Osteoblast (primary cell): ENCODE measurements at regions not wholly inside any gene's neighbourhood (a gene's known extent, or its start where the extent isn't known, plus 50 kb on each side); places are given as distances from the start of the nearest gene placed in this dataset.

Experiments used
- DNase-seq: peaks from one replicate; pipeline ENCODE4 v3.0.0; 2011; ENCODE audit warnings: low spot score, mixed read lengths; ENCODE audit not compliant: insufficient read length; ENCODE audit errors: missing footprints
- H2AFZ ChIP-seq: 2 replicates; pipeline ENCODE4 v1.6.0; 2011; ENCODE audit warnings: mild to moderate bottlenecking, low read length
- H3K27ac ChIP-seq: 2 replicates; pipeline ENCODE4 v1.5.1; 2011; ENCODE audit warnings: mild to moderate bottlenecking, low read depth, low read length, moderate library complexity
- H3K27me3 ChIP-seq: 2 replicates; pipeline ENCODE4 v1.6.0; 2012; ENCODE audit warnings: mild to moderate bottlenecking, control low read depth, inconsistent platforms, low read length, moderate library complexity; ENCODE audit not compliant: insufficient read depth
- H3K36me3 ChIP-seq: 2 replicates; pipeline ENCODE4 v1.5.1; 2011; ENCODE audit warnings: mild to moderate bottlenecking, low read length, control low read depth, moderate library complexity; ENCODE audit not compliant: insufficient read depth
- H3K4me1 ChIP-seq: 2 replicates; pipeline ENCODE4 v1.5.1; 2011; ENCODE audit warnings: mild to moderate bottlenecking, low read length, control low read depth, moderate library complexity; ENCODE audit not compliant: insufficient read depth
- H3K4me2 ChIP-seq: 2 replicates; pipeline ENCODE4 v1.6.0; 2011; ENCODE audit warnings: mild to moderate bottlenecking, low read length; ENCODE audit not compliant: insufficient read depth
- H3K4me3 ChIP-seq: fragments of 200-600 bp; sonication (generic); 3 replicates; pipeline ENCODE4 v1.5.1; 2012; ENCODE audit warnings: mild to moderate bottlenecking, low read length, inconsistent platforms; ENCODE audit not compliant: insufficient read depth
- H3K79me2 ChIP-seq: 2 replicates; pipeline ENCODE4 v1.6.0; 2012; ENCODE audit warnings: mild to moderate bottlenecking, low read length, control low read depth, inconsistent platforms; ENCODE audit not compliant: insufficient read depth
- H3K9me3 ChIP-seq: 2 replicates; pipeline ENCODE4 v1.5.1; 2011; ENCODE audit warnings: low read depth, low read length, control low read depth
- H4K20me1 ChIP-seq: 2 replicates; pipeline ENCODE4 v1.6.0; 2012; ENCODE audit warnings: mild to moderate bottlenecking, low read length, control low read depth; ENCODE audit not compliant: insufficient read depth
- TF ChIP-seq, protein P1 (sequence below): IDR thresholded peaks from 2 replicates; pipeline ENCODE4 v1.5.1; 2011; ENCODE audit warnings: mild to moderate bottlenecking, low read depth, low read length, moderate library complexity; ENCODE audit errors: extremely low read depth

DNA sequence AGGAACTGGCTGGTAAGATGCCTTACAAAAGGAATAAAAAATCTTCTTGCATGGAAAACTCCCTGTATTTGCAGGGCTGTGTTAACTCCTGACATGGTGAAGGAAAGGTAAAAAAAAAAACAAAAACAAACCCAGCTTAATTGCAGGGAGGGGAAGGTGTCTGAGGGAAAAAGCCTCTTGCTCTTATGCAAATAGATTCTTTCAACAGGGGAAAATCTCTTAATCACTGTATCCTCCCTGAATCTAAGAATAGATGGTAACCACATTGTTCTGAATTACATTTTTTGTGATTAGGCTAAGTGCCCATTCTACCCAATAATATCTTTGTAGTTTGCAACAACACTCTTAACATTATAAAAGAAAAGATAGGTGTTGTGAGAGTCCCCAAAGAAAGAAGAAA, 172.6 kb downstream of the RBM46 start:
- no peaks in the 10 kb centered on the region for H3K36me3 ChIP-seq
- H4K20me1 ChIP-seq: no peaks in the 10 kb centered on the region
- H3K27me3 ChIP-seq: no peaks in the 10 kb centered on the region
- no peak overlapping the region for H3K4me3 ChIP-seq
- H3K4me2 ChIP-seq: no peak overlapping the region
- no peak for DNase-seq
- no peak overlapping the region for H3K27ac ChIP-seq
- H3K79me2 ChIP-seq: no peaks in the 10 kb centered on the region
- TF ChIP-seq, protein P1, sequence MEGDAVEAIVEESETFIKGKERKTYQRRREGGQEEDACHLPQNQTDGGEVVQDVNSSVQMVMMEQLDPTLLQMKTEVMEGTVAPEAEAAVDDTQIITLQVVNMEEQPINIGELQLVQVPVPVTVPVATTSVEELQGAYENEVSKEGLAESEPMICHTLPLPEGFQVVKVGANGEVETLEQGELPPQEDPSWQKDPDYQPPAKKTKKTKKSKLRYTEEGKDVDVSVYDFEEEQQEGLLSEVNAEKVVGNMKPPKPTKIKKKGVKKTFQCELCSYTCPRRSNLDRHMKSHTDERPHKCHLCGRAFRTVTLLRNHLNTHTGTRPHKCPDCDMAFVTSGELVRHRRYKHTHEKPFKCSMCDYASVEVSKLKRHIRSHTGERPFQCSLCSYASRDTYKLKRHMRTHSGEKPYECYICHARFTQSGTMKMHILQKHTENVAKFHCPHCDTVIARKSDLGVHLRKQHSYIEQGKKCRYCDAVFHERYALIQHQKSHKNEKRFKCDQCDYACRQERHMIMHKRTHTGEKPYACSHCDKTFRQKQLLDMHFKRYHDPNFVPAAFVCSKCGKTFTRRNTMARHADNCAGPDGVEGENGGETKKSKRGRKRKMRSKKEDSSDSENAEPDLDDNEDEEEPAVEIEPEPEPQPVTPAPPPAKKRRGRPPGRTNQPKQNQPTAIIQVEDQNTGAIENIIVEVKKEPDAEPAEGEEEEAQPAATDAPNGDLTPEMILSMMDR: no peak
- H3K9me3 ChIP-seq: no peaks in the 10 kb centered on the region
- no peaks in the 10 kb centered on the region for H3K4me1 ChIP-seq
- no peak overlapping the region for H2AFZ ChIP-seq

DNA sequence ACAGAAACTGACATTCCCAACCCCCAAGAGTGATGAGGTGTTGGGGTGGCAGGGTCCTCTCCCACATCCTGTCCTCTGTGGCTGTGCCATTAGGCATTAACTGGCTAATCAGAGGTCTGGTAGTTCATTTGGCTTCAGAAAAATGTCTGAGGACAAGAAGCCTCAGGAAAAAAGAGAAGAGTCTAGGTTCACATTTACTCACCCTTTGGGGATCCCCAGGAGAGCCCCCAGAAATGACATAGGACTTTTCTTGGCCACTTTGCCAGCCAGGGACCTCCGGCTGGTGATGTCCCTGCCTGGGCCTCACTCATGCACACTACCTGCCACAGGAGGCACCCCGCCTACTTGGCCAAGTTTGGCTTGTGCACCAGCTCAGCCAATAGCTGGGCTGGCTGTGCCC, 173.0 kb downstream of the RBM46 start:
- TF ChIP-seq, protein P1: no peak
- Histone ChIP-seq H2AFZ (no peak overlapping the region), H3K79me2 (no peaks in the 10 kb centered on the region), H3K9me3 (no peaks in the 10 kb centered on the region), H3K27ac (no peak overlapping the region), H3K4me1 (no peaks in the 10 kb centered on the region), H3K36me3 (no peaks in the 10 kb centered on the region), H3K27me3 (no peaks in the 10 kb centered on the region), H3K4me3 (no peak overlapping the region), H3K4me2 (no peak overlapping the region), H4K20me1 (no peaks in the 10 kb centered on the region)
- DNase-seq: no peak

DNA sequence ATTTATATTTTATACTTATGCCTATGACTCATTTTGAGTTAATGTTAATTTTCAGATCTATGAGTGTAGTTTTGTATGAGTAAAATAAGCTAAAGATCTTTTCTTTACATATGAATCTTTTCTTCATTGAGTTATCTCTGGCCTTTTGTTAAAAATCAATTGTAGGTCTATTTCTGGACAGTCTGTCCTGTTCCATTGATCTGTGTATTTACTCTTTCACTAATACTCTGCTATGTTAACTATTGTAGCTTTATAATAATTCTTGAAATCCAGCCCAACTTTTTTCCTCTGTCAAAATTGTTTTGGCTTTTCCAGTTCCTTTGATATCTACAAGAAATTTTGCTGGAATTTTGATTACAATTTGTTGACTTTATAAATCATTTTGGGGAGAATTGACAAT, 177.0 kb downstream of the RBM46 start:
- Histone ChIP-seq H3K4me2 (no peak overlapping the region), H3K4me1 (no peaks in the 10 kb centered on the region), H2AFZ (no peak overlapping the region), H4K20me1 (no peaks in the 10 kb centered on the region), H3K4me3 (no peak overlapping the region), H3K27me3 (no peaks in the 10 kb centered on the region), H3K79me2 (no peaks in the 10 kb centered on the region), H3K27ac (no peak overlapping the region), H3K9me3 (no peaks in the 10 kb centered on the region), H3K36me3 (no peaks in the 10 kb centered on the region)
- no peak for DNase-seq
- TF ChIP-seq, protein P1: no peak

DNA sequence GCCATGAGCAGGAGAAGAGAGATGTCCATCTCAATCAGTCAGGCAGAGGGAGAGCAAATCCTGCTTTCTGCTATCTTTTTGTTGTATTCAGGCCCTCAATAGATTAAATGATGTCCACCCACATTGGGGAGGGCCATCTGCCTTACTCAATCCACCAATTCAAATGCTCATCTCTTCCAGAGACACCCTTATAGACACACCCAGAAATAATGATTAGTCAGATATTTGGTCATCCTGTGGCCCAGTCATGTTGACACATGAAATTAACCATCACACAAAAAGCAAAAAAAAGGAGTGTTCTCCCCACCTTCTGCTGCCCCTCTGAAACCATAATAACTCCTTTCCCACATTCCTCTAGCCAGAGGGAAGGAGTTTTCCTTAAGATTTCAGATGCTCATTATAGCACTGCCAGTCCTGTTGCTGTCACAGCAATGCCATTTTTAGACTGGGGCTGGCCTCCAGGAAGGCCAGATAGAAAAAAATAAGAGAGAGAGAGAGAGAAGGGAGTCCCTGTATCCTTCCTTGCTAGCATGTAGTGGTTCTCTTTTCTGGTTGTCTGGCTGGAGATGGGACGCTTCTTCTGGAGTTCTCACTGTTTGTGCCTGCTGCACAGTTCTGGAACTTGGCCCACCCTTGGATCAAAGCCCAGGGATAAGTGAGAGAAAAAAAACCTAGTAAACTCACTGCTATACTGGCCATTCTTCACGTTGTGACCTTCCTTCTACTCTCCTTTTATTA, 177.7 kb downstream of the RBM46 start:
- H2AFZ ChIP-seq: no peak overlapping the region
- no peak for DNase-seq
- no peaks in the 10 kb centered on the region for H3K9me3 ChIP-seq
- H3K36me3 ChIP-seq: no peaks in the 10 kb centered on the region
- TF ChIP-seq, protein P1: no peak
- H4K20me1 ChIP-seq: no peaks in the 10 kb centered on the region
- H3K79me2 ChIP-seq: no peaks in the 10 kb centered on the region
- no peak overlapping the region for H3K4me3 ChIP-seq
- no peaks in the 10 kb centered on the region for H3K27me3 ChIP-seq
- no peak overlapping the region for H3K4me2 ChIP-seq
- H3K4me1 ChIP-seq: no peaks in the 10 kb centered on the region
- H3K27ac ChIP-seq: no peak overlapping the region
